Ectodermal cell (in vitro differentiated cells): ENCODE measurements at regions not wholly inside any gene's neighbourhood (a gene's known extent, or its start where the extent isn't known, plus 50 kb on each side); places are given as distances from the start of the nearest gene placed in this dataset.
"Not testable (repeated sequence)": the region's sequence is repeated elsewhere in the genome, so short reads cannot be mapped to it uniquely, and the experiment has no call there.

ENCODE experiments used
- H3K27ac ChIP-seq: 2 replicates; pipeline ENCODE4 v1.7.0; 2013; ENCODE audit warnings: mild to moderate bottlenecking, low read depth, low read length; ENCODE audit not compliant: insufficient read depth, poor library complexity, severe bottlenecking
- H3K27me3 ChIP-seq: 2 replicates; pipeline ENCODE4 v1.7.0; 2013; ENCODE audit warnings: mild to moderate bottlenecking, low read length; ENCODE audit not compliant: insufficient read depth, control insufficient read depth, poor library complexity, severe bottlenecking
- H3K36me3 ChIP-seq: one replicate; pipeline ENCODE4 v1.7.0; 2013; ENCODE audit warnings: low read length; ENCODE audit not compliant: control insufficient read depth, insufficient read depth
- H3K4me1 ChIP-seq: one replicate; pipeline ENCODE4 v1.7.0; 2013; ENCODE audit warnings: low read length; ENCODE audit not compliant: control insufficient read depth, insufficient read depth
- H3K4me3 ChIP-seq: 2 replicates; pipeline ENCODE4 v1.7.0; 2013; ENCODE audit warnings: low read depth, low read length, control low read depth; ENCODE audit not compliant: insufficient read depth
- H3K9me3 ChIP-seq: 2 replicates; pipeline ENCODE4 v1.7.0; 2013; ENCODE audit warnings: mild to moderate bottlenecking, low read length, moderate library complexity; ENCODE audit not compliant: control insufficient read depth
- WGBS, 2 experiments: methylation state at CpG; one replicate each; pipeline ENCODE4 v1.1.7; 2013; ENCODE audit warnings: missing lambda C conversion rate in 2 of 2; 5-methylcytosine and 5-hydroxymethylcytosine counted together

DNA sequence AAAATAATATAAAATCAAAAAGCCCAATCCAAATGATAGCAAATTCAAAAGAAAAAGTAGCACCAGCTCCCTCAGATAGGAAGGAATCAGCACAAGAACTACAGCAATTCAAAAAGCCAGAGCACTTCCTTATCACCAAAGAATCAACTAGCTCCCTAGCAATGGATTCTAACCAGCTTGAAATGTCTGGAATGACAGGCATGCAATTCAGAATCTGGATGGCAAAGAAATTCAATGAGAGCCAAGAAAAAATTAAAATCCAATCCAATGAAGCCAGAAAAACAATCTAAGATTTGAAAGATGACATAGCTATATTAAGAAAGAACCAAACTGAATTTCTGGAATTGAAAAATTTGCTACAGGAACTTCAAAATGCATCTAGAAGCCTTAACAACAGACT, 1334.4 kb upstream of the ALCAM start:
- H3K27ac ChIP-seq, result no peak overlapping the region
- no peaks in the 10 kb centered on the region for H3K9me3 ChIP-seq
- no peaks in the 10 kb centered on the region for H3K36me3 ChIP-seq
- H3K4me3 ChIP-seq, result no peak overlapping the region
- no peaks in the 10 kb centered on the region for H3K4me1 ChIP-seq
- no peaks in the 10 kb centered on the region for H3K27me3 ChIP-seq

DNA sequence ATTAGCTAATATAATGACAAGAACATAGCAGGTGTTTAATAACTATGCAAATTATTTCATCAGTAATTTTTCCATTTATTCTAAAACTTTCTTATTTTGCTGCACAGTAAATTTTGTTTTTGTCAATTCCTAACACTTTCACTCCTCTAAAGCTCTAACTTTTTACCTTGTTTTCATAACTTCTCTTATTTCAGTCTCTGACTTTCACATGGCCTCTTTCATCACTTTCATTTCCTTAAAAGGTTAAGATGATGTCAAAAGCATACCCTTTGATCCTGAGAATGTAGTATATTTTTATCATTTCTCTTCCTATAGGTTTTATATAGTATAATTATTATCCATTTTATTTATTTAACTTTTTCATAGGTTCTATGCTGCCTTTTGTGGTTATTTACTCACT, 1325.8 kb upstream of the ALCAM start:
- Histone ChIP-seq H3K4me3 (no peak overlapping the region), H3K27me3 (no peaks in the 10 kb centered on the region), H3K4me1 (no peaks in the 10 kb centered on the region), H3K27ac (no peak overlapping the region), H3K36me3 (no peaks in the 10 kb centered on the region), H3K9me3 (no peaks in the 10 kb centered on the region)

DNA sequence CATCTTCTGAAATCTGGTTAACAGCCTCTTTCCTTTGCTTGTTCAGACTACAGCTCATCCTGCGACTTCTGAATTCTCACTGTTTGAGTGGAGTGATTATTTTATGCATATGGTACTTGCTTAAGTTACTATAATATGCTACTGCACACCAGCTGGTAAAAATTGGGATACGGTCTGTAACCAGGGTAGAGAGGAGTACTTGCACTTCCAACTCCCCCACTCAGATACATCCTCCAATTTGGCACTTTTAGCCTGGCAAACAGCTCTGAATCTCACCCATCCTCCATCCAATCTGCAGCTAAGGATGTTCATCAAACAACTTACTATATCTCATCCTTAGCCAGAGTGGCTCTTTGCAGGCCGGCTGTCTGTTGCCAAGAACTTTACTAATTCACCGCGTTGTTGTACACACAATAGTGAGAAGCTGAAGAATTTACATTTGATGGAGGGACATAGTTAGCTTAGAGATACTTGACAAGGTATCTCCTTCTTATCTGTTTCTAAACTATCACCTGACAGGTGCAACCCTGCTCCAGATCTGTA, 1323.6 kb upstream of the ALCAM start:
- 95 to 100% methylated on average over 4 to 5 of the region's 5 CpGs for WGBS, 2 experiments
- H3K27ac ChIP-seq, H3K36me3 ChIP-seq, H3K4me1 ChIP-seq, H3K27me3 ChIP-seq, H3K9me3 ChIP-seq, H3K4me3 ChIP-seq: not testable (repeated sequence)

DNA sequence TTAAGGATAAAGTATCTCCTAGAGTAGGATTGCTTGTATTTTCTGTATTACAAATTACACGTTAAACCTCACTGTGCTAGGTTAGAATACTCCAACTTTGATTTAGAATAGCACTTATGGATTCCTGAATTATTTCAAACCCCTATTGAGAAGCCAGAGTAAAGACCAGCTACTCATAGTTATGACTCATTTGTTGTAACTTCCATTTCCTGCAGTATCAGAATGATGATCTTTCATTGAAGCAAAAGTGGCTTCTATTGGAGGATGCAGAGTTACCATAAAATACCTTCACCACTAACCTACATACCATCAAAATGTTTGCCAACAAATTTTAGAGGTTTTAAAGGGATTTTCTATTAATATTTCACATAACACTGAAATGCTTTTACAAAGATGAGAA, 1322.7 kb upstream of the ALCAM start:
- Histone ChIP-seq H3K27me3 (no peaks in the 10 kb centered on the region), H3K4me1 (no peaks in the 10 kb centered on the region), H3K4me3 (no peak overlapping the region), H3K36me3 (no peaks in the 10 kb centered on the region), H3K27ac (no peak overlapping the region), H3K9me3 (no peaks in the 10 kb centered on the region)
- WGBS, 2 experiments, result 100% methylated on average over 1 of the region's 1 CpG; no CpG with 5 or more reads in 1 of the 2 experiments

DNA sequence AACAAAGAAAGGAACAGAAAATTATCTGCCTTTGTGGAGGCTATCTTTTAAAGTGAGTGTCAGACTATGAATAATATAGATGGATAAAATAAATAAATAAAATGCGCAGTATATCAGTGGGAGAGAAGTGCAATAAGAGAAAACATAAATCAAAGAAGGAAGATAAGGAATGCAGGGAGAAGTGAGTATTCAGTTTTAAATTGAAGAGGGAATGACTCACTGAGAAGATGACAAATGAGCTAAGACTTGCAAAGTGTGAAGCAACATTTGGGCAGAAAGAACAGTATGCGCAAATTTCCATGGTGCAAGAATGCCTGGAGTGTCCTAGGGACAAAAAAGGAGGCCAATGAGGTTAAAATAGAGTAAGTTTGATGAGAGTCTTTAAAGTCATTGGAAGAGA, 1300.1 kb upstream of the ALCAM start:
- 92 to 93% methylated on average over 2 of the region's 2 CpGs for WGBS, 2 experiments
- Histone ChIP-seq H3K27ac (no peak overlapping the region), H3K36me3 (no peaks in the 10 kb centered on the region), H3K9me3 (no peaks in the 10 kb centered on the region), H3K27me3 (no peaks in the 10 kb centered on the region), H3K4me1 (no peaks in the 10 kb centered on the region), H3K4me3 (no peak overlapping the region)

DNA sequence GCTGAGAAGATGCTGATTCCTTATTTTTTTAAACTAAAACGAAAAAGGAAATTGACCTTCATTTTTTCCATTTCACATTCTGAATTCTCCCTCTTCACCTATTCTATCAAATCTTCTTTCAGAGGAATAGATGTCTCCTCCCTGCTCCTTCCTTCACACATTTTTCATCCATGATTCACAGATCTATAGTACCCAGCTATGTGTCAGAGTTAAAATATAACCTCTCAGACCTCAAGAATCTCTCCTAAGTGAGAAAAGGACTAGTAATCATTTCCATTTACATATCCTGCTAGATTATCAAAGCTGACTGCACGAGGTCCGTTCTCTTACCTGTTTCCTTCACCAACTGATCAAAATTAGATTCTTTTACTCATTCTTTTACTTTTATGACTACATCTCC, 1297.6 kb upstream of the ALCAM start:
- Histone ChIP-seq H3K36me3 (no peaks in the 10 kb centered on the region), H3K4me3 (no peak overlapping the region), H3K4me1 (no peaks in the 10 kb centered on the region), H3K27ac (no peak overlapping the region), H3K9me3 (no peaks in the 10 kb centered on the region), H3K27me3 (no peaks in the 10 kb centered on the region)
- WGBS, 2 experiments, result 82% methylated on average over 3 of the region's 3 CpGs

DNA sequence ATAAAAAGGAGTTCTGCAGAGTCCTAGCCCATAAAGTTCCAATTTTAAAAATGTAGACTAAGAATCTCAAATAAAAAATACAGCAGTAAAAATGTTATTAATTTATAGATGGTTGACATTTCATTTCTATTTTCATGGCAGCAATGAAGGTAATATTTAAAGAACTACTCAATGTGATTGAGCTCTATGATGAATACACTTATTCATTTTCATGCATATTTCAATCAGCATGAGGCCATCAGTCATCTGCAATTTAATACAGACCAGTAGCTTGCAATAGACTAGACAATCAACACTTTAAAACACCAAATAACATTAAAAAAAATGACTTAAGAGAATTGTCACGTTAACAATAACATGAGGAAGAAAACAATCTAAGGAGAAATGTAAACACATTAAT, 1295.8 kb upstream of the ALCAM start:
- Histone ChIP-seq H3K36me3 (no peaks in the 10 kb centered on the region), H3K4me3 (no peak overlapping the region), H3K4me1 (no peaks in the 10 kb centered on the region), H3K9me3 (no peaks in the 10 kb centered on the region), H3K27me3 (no peaks in the 10 kb centered on the region), H3K27ac (no peak overlapping the region)
- WGBS, 2 experiments, result no CpG with 5 or more reads among the region's 1 CpG

DNA sequence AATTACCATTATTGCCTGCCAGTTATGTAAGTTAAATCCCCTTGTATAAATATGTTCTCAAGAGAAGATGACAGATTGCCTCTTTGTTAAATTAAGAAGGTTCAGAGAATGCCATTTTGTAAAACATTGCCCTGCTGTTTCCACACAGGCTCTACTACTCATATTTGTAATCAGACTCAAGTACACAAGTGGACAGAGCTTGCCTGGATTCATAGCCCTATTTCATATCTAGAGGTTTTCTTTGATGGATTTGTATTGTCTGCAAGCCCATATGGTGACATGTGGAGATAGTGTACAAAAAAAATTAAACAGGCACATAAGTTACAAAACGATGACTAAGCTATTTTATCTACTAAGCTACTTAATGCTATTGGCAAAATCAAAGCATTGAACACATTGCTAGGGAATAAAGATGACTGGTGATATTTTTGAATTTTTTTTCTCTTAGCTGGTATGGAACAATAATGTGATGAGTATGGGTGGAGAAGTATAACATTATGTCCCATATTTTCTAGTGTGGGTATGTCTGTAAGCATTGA, 1286.6 kb upstream of the ALCAM start:
- Histone ChIP-seq H3K36me3 (no peaks in the 10 kb centered on the region), H3K4me1 (no peaks in the 10 kb centered on the region), H3K27ac (no peak overlapping the region), H3K4me3 (no peak overlapping the region), H3K27me3 (no peaks in the 10 kb centered on the region), H3K9me3 (no peaks in the 10 kb centered on the region)
- WGBS, 2 experiments, result 83% methylated on average over 1 of the region's 1 CpG; no CpG with 5 or more reads in 1 of the 2 experiments

DNA sequence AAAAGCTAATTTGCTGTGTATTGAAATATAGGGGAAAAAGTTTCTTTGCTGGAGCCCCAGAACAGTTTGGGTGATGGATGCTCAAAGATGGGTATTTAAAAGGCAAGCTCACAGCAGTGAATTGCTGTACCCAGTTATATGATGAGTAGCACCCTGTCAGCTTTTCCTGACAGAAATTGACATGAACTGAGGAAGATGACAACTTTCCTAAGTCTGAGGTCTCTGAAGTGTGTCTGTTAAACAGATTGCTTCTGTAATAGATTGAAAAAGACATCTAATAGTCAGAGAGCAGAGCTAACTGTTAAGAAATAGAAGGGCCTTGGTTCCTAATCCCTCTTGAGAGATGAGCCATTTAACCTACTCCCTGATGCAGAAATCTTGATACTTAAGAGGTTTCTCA, 1278.0 kb upstream of the ALCAM start:
- no peak overlapping the region for H3K27ac ChIP-seq
- no peaks in the 10 kb centered on the region for H3K27me3 ChIP-seq
- no peaks in the 10 kb centered on the region for H3K4me1 ChIP-seq
- H3K4me3 ChIP-seq, result no peak overlapping the region
- H3K9me3 ChIP-seq, result no peaks in the 10 kb centered on the region
- H3K36me3 ChIP-seq, result no peaks in the 10 kb centered on the region

DNA sequence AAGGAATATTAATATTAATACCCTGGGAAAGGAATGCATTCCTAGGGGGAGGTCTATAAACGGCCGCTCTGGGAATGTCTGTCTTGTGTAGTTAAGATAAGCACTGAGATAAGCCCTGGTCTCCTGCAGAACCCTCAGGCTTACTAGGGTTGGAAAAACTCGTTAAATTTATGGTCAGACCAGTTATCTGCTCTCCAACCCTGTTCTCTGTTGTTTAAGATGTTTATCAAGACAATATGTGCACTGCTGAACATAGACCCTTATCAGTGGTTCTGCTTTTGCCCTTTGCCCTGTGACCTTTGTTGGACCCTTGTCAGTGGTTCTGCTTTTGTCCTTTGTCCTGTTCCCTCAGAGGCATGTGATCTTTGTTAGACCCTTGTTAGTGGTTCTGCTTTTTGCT, 1276.7 kb upstream of the ALCAM start:
- H3K27ac ChIP-seq, H3K27me3 ChIP-seq, H3K36me3 ChIP-seq, H3K4me1 ChIP-seq, H3K4me3 ChIP-seq, H3K9me3 ChIP-seq: not testable (repeated sequence)
- WGBS, 2 experiments, result 97 to 98% methylated on average over 3 of the region's 3 CpGs

DNA sequence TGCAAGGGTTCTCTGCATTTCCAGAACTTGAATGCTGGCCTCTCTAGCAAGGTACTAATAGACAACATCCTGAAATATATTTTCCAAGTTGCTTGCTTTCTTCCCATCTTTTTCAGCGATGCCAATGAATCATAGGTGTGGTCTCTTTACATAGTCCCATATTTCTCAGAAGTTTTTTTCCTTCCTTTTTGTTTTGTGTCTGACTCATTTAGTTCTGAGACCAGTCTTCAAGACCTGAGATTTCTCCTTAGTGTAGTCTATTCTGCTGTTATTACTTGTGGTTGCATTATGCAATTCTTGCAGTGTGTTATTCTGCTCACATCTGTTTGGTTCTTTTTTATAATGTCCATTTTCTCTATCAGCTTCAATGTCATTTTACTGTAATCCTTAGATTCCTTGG, 1265.0 kb upstream of the ALCAM start:
- WGBS, 2 experiments, result 60 to 92% methylated on average over 1 of the region's 1 CpG
- no peaks in the 10 kb centered on the region for H3K9me3 ChIP-seq

More for the DNA sequence above, 1265.0 kb upstream of the ALCAM start:
- H3K27me3 ChIP-seq, result no peaks in the 10 kb centered on the region
- H3K36me3 ChIP-seq, result no peaks in the 10 kb centered on the region
- no peak overlapping the region for H3K4me3 ChIP-seq
- no peaks in the 10 kb centered on the region for H3K4me1 ChIP-seq
- no peak overlapping the region for H3K27ac ChIP-seq
